HG02678 (cell line): ENCODE measurements at regions not wholly inside any gene's neighbourhood (a gene's known extent, or its start where the extent isn't known, plus 50 kb on each side); places are given as distances from the start of the nearest gene placed in this dataset.
"Not testable (repeated sequence)": the region's sequence is repeated elsewhere in the genome, so short reads cannot be mapped to it uniquely, and the experiment has no call there.

Source experiments
- ATAC-seq: cut with Tn5 transposase; IDR thresholded peaks from one replicate; pipeline ENCODE4 v1.9.1; 2021; ENCODE audit warnings: mild to moderate bottlenecking, moderate library complexity; ENCODE audit not compliant: unreplicated experiment

DNA sequence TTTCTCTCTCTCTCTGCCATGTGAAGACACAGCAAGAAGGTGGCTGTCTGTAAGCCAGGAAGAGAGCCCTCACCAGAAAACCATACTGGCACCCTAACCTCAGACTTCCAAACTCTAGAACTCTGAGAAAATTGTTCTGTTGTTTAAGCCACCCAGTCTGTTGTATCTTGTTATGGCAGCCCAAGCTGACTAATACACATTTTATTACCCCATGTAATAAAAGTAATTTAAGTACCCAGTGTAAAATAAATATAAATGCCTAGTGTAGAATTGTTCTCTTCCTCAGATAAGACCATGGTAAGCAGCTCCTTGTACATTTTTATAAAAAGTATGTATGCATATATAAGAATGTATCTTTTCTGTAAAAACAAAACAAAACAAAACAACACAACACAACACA, 119.7 kb downstream of the DTL start:
- no peak for ATAC-seq

DNA sequence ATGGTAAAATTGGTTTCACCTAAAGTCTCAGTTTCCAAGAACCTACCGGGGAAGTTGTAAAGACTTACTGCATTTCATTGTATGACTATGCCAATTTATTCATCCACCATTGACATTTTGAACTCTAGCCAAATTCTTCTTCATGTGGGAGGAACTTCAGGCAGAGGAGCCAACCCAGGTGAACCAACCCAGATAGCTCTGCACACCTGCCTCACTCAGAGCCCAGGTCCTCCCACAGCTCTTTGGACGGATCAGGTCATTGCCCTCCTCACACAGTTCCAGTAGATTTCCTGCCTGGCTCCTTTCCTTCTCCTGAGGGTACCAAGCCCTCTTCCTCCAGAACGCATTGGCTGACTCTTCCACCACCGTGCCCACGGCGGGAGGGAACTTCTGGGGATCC, 121.7 kb downstream of the DTL start:
- ATAC-seq, result no peak

DNA sequence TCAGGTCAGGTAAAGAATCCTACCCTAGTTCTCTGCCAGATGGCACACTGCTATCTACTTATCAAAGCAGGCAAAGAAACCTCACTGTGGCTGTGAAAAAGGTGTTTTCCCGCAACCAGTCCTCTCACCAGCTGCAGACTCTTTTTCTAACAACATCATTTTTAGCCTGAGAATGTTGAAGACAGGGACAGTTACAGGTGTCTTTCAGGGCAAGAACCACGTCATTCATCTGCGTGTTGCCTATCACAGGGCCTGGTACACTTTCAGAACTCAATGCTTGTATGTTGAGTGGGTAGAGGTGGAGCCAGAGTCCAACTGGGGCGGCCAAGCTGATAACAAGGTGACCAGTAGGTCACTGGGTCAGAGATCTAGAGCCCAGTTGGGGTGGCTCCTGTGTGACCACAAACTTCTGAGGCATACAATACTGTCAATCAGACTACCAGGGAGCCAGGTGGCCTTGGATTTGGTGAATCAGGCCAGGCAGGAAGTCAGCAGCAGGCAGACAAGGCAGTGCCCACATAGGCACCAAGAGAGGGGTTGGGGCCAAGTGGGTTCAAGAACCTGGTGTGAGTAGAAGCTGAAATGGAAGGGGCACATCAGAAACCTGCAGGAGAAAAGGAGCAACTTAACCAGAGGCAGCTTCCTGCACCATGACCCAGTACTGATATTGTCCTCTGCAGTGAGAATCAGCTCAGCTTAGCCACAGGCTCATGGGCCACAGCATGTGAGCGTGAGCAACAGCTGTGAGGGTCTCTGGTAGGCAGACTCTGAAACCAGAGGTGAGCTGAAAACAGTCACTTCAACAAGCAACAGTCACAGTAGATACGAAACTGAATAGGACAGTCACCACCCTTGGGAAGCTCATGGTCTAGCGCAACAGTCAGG, 123.6 kb downstream of the DTL start:
- ATAC-seq, result peak; percentile 73

DNA sequence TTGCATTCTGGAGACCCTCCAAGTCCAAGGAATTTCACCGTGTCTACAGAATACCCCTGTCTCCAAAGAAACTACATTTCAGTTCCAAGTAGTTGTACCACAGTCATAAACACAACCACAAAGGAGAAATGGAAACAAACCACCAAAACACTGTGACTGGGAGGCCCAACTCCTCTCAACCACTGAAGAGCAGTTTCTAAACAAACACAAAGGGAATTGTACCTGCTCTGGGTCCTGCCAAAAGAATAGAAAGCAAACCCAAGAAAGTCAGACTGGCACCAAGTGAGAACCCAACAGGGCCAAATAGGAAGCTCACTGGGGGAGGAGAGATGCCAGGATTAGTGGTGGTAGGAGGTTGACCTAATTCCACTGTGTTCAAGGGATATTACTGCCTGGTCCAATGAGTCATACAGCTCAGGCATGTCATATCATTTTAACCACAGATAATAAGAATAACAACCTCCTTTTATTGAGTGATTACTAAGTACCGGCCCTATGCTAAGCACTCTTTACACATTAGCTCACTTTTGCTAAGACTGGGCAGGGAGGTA, 123.9 kb upstream of the PPP2R5A start:
- no peak for ATAC-seq

DNA sequence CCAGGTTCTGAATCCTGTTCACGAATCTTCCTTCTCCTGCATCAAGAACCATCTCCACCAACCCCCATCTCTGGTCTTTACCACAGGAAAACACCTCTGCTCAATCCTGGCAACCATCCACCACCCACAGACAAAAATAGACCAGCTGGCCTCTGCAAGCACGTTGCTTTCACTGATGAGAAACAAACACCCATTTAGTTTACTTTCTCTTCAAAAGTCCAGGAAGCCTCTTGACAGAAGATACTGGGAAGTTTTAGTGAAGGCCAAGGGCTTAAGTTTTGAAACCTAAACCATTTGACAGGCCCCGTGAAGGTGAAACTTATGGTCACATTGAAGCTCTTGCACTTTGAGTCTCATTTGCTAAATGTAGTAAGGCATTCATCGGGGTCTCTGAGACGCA, 122.6 kb upstream of the PPP2R5A start:
- peak; percentile 42 for ATAC-seq

- ATAC-seq, result no peak
These were observed 120.9 kb upstream of the PPP2R5A start for GRCh38 chr1:212164095-212164872.

DNA sequence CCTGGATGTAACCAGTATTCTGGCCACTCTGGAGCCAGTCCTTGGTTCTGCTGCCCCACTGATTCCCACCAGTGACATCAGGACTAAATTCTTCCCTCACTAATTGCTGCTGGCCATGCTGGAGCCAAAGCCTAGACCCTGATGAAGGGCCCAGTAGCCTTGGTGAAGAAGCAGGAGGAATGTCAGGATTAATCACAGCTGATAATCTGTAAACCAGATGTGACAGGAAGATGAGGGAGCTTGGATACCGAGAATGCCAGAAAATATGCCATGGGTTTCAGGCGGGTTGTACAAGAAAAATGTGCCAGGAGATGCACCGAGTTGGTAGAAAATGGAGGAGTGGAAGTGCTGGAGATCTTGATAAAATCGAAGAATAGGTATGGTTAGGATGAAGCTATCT, 119.0 kb upstream of the PPP2R5A start:
- ATAC-seq, result no peak

DNA sequence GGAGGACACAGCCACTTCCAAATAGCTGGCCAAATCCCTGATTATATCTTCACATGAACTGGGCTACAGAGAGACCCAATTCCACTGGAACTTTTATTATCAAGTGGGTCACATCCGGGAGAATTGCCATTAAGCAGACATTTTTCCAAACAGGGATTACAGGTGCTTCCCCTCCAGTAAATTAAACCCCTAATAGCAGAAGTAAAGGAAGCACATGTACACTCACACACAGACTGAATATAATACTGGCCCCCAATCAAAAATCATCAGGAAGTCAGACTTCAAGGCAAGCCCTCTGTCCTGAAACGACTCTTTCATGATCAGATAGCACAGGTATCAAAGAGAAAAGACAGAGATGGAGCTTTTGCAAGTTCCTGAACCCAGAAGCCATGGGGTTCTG, 118.6 kb upstream of the PPP2R5A start:
- no peak for ATAC-seq

GRCh38 chr1:212167098-212167497, 118.1 kb upstream of the PPP2R5A start:
- ATAC-seq, result no peak

DNA sequence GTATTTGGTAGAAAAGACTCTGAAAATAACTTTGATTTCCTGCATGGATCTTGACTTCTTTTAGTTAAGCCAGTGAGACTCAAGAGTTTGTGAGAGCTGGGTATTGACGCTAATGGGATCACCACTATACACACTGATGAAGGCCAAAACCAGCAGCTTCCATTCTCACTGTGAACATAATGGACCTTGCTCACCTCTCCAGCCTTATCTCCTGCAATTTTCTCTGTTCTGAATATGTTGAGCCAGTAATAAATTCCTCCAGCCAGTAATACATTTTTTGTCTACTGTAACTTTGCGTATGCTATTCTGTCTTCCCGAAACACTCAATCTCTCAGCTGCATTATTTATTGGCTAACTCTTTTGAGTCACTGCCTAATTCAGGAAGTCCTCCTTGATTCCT, 111.6 kb upstream of the PPP2R5A start:
- ATAC-seq, result no peak

- not testable (repeated sequence) for ATAC-seq
These were observed 110.9 kb upstream of the PPP2R5A start for GRCh38 chr1:212174295-212174694.

- ATAC-seq, result no peak
These were observed 107.7 kb upstream of the PPP2R5A start for GRCh38 chr1:212177542-212177941.

GRCh38 chr1:212178851-212179250, 106.4 kb upstream of the PPP2R5A start:
- no peak for ATAC-seq

DNA sequence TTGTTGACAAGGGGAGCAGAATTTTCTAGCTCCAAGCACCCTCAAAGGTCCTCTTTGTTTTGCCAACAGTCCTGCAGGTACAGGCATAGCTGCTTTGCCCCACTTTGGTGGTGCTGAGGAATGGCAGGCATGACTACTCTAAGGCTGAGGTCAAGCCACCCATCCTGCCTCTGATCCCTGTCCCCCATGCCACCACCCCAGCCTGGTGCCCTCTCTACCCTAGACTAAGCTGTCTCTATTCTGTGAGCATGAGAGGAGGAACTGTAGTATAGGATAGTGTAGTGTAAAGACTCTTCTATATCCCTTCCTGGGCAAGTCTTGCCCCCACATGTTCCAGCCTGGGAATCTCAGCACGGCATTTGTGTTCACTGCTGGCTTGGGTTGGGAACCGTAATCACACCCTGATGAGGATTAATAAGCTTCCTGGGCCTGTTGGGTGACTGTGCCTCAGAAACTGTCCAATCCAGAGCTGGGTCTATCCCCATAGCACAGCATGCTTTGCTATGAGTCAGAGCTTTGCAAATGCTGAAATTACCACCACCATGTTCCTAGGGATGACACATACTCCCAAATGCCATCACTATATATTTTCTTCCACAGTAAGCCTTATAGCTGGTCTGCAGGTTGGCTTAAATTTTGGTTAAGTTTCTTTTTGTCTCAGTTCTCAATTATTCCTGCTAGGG, 105.7 kb upstream of the PPP2R5A start:
- ATAC-seq, result no peak

DNA sequence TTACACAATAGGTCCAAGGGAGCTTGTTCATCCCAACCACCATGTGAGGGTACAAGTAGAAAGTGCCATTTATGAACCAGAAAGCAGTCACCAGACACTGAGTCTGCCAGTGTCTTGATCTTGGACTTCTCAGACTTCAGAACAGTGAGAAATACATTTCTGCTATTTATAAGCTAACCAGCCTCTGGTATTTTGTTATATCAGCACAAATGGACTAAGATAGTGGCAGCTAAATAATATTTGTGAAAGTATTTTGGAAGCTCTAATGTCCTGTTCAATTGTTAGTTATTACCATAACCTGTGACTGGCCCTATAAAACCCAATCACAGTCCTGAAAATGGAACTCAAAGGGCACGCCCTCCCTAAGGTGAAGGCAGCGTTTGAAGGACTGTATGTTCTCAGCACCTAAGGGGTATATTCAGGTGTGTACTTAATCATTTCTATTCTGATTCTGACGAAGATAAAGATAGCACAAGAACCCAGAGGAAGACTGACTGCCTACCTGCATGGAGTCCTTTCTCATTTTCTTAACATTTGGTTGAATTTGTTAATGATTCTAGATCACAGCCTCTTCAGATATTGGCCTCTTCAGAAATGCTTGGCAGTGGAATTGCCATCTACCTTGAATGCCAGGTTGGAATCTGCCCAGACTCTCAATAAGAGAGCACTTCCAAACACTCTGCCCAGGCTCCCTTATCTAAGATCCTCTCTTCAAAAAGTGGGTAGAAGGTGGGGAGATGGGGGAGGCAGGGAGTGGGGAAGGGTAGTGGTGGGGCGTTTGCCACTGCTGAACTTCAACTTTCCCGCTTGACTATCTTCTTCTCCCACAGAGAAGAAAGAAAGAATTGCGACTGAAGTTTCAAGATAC, 104.0 kb upstream of the PPP2R5A start:
- no peak for ATAC-seq

- ATAC-seq, result no peak
These were observed 103.0 kb upstream of the PPP2R5A start for GRCh38 chr1:212182171-212182570.

DNA sequence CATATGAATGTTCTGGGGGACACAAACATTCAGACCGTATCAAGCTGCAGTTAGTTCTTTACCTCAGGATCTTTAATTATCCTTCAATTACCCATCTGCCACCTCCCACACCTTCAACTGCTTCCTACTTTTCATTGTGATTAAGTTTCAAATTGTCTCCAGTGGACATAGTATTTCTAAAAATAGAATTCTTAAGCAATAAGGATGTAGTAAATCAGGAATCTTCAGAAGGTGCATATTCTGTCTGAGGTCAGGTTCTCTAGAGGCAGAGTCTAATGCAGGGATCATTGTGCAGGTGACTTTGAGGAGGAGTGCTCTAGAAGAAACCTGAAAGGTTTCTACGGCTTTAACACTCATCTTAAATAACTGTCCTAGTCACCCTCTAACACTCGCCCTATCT, 102.6 kb upstream of the PPP2R5A start:
- no peak for ATAC-seq

GRCh38 chr1:212186427-212187207, 98.6 kb upstream of the PPP2R5A start:
- peak; percentile 99 for ATAC-seq

DNA sequence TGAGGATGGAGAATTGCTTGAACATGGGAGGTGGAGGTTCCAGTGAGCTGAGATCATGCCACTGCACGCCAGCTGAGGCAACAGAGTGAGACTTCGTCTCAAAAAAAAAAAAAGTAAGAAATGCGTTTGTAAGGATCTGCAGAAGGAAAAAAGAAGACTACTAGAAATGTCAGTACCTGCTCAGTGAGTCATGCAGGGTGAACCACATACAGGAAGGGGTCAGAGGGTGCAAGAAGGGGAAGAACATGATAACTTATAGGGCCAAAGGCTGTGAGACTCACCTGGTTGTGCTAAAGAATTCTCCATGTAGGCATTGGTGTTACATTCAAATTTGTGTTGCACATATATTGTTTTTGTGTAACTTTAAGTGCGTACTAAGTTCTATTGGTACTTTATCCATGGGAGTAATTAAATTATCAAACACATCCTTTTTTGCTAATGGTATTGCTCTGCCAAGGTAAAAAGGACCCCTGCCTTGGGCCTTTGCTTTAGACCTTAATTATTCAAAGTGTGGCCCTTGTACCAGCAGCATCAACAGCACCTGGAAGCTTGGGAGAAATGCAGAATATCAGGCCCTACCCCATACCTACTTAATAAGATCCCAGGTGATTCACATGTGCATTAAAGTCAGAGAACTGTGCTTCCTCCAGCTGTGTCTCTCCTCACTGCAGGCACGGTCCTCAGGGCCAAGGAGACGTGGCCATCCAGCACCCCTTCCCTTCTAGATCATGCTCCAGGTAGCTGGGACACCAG, 96.4 kb upstream of the PPP2R5A start:
- no peak for ATAC-seq
